Stimulated activated naive CD8-positive, alpha-beta T cell treated with anti-CD3 and anti-CD28 coated beads, Interleukin-15, amount 100 ng/mL, for 72 hours (primary cell): ENCODE measurements at regions not wholly inside any gene's neighbourhood (a gene's known extent, or its start where the extent isn't known, plus 50 kb on each side); places are given as distances from the start of the nearest gene placed in this dataset.
A peak's percentile ranks its signal among the peaks of the same experiment; 100 is the strongest.

Source experiments
- ATAC-seq: fragments of 150-1000 bp; cut with Tn5 transposase; 2 replicates; pipeline ENCODE4 v1.10.0; 2021; ENCODE audit warnings: mild to moderate bottlenecking, moderate library complexity
- DNase-seq, 2 donors: peaks; one replicate each; pipeline ENCODE4 v3.0.0; 2021 to 2022
- H3K27ac Mint-ChIP-seq, 2 donors: one replicate each; pipeline ENCODE4 v1.8.0; 2022; ENCODE audit warnings: mild to moderate bottlenecking in 2 of 2, mixed read lengths in 2 of 2, moderate library complexity in 2 of 2
- H3K27me3 Mint-ChIP-seq: one replicate; pipeline ENCODE4 v1.8.0; 2022; ENCODE audit warnings: mixed read lengths
- H3K4me1 Mint-ChIP-seq: one replicate; pipeline ENCODE4 v1.8.0; 2022; ENCODE audit warnings: mild to moderate bottlenecking, mixed read lengths
- H3K4me3 Mint-ChIP-seq, 2 donors: one replicate each; pipeline ENCODE4 v1.8.0; 2022; ENCODE audit warnings: mild to moderate bottlenecking in 2 of 2, mixed read lengths in 2 of 2, moderate library complexity in 1 of 2
- H3K9me3 Mint-ChIP-seq, 2 donors: one replicate each; pipeline ENCODE4 v1.8.0; 2022; ENCODE audit warnings: mixed read lengths in 2 of 2

GRCh38 chr14:97581016-97581415 is 783.8 kb downstream of the VRK1 start:
- ATAC-seq: no peak
- Mint-ChIP-seq H3K4me1 (no peaks in the 10 kb centered on the region), H3K9me3 (peaks cover 0 to 10% of the 10 kb centered on the region in 2 donors), H3K27ac (no peak overlapping the region), H3K27me3 (no peaks in the 10 kb centered on the region), H3K4me3 (no peak overlapping the region)
- no peak for DNase-seq

DNA sequence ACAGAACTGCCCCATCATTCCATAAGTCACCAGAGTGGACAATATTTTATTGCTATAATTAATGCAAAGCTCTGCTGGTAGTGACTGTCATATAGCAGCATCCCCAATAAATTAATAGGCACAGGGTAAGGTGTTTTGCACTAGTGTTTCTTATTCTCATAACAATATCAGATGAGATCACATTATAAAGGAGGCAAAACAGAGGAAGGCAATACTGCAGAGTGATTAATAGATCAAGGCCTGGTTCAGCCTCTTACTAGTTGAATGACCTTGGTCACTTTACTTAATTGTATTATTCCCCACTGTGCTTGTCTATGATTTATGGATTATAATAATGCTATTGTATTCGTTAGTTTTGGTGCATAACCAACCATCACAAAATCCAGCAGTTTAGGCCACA is 784.8 kb downstream of the VRK1 start:
- Mint-ChIP-seq H3K27ac (no peak overlapping the region), H3K4me1 (no peaks in the 10 kb centered on the region), H3K27me3 (no peaks in the 10 kb centered on the region), H3K9me3 (peaks cover 4 to 10% of the 10 kb centered on the region in 2 donors), H3K4me3 (no peak overlapping the region)
- ATAC-seq: no peak
- no peak for DNase-seq

DNA sequence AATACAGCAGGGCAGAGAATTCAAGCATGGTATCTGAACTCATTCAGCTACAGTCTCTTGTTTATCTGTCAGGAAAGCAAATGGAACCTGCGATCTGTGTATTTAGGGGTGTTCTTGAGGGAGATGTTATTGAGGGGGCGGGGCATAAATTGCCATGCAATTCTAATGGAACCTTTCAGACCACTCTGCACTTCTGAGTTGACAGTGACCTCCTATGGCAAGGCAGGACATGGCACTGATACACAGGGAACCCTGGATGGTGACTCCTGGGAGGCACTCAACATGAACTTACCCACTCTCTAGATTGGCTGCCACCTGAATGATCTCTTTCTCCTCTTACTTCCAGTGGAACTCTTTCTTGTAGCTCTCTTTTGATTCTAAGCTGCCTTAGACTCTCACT is 787.3 kb downstream of the VRK1 start:
- no peak overlapping the region for H3K4me3 Mint-ChIP-seq
- no peak for ATAC-seq
- H3K27ac Mint-ChIP-seq: no peak overlapping the region
- peaks cover 4 to 10% of the 10 kb centered on the region in 2 donors for H3K9me3 Mint-ChIP-seq
- H3K4me1 Mint-ChIP-seq: peaks cover 14% of the 10 kb centered on the region
- no peak for DNase-seq
- H3K27me3 Mint-ChIP-seq: no peaks in the 10 kb centered on the region

DNA sequence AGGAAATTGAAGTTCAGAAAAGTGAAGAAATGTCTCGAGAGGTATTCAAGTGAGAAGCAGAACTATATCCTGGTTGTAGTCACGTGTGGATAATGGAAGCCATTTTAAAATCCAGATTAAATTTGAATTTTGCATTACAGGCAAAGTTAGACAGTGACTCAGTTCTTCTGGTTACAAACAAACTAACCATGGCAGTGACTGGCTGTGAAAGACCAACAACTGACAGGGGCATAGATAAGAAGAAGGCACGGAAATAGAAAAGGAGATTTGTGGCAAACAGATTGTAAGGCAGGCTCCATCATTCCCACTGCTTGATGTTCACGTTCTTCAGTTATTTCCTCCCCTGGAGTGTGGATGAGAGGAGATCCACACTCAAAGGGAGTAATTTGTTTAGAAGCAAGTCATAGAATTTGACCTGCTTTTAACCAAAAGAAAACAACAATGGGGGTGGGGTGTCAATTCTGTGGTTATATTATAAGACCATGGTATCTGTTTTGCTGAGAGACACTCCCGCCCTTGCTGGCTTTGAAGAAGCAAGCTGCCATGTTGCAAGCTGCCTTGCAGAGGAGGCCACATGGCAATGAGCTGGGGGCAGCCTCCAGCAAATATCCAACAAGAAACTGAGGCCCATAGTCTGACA is 795.3 kb downstream of the VRK1 start:
- Mint-ChIP-seq H3K9me3 (peaks cover 8 to 9% of the 10 kb centered on the region in 2 donors), H3K27me3 (no peaks in the 10 kb centered on the region), H3K27ac (no peak overlapping the region), H3K4me3 (no peak overlapping the region), H3K4me1 (peaks cover 16% of the 10 kb centered on the region)
- no peak for ATAC-seq
- no peak for DNase-seq

GRCh38 chr14:97594306-97594705 is 797.1 kb downstream of the VRK1 start:
- H3K4me1 Mint-ChIP-seq: peaks cover 4% of the 10 kb centered on the region
- DNase-seq (no peak), ATAC-seq (no peak)
- H3K27me3 Mint-ChIP-seq: no peaks in the 10 kb centered on the region
- H3K4me3 Mint-ChIP-seq: no peak overlapping the region
- peaks cover 8 to 9% of the 10 kb centered on the region in 2 donors for H3K9me3 Mint-ChIP-seq
- H3K27ac Mint-ChIP-seq: no peak overlapping the region

GRCh38 chr14:97602438-97603117 is 805.4 kb downstream of the VRK1 start:
- no peak overlapping the region for H3K27ac Mint-ChIP-seq
- no peak overlapping the region for H3K4me3 Mint-ChIP-seq
- peaks cover 15% of the 10 kb centered on the region for H3K4me1 Mint-ChIP-seq
- peaks cover 10 to 18% of the 10 kb centered on the region in 2 donors for H3K9me3 Mint-ChIP-seq
- DNase-seq: peak; percentile 33 to 49
- H3K27me3 Mint-ChIP-seq: no peaks in the 10 kb centered on the region
- ATAC-seq: peak; percentile 88

- Mint-ChIP-seq H3K27ac (no peak overlapping the region), H3K27me3 (no peaks in the 10 kb centered on the region), H3K4me3 (no peak overlapping the region), H3K4me1 (peaks cover 16% of the 10 kb centered on the region), H3K9me3 (peaks cover 10 to 18% of the 10 kb centered on the region in 2 donors)
- ATAC-seq: peak; percentile 92
- DNase-seq: peak; percentile 23 to 47
Measured at GRCh38 chr14:97603201-97603600, 806.0 kb downstream of the VRK1 start.

- ATAC-seq (no peak), DNase-seq (no peak)
- H3K9me3 Mint-ChIP-seq: peaks cover 10 to 18% of the 10 kb centered on the region in 2 donors
- H3K27me3 Mint-ChIP-seq: no peaks in the 10 kb centered on the region
- H3K27ac Mint-ChIP-seq: no peak overlapping the region
- no peak overlapping the region for H3K4me3 Mint-ChIP-seq
- H3K4me1 Mint-ChIP-seq: peaks cover 16% of the 10 kb centered on the region
Measured at GRCh38 chr14:97604731-97605130, 807.5 kb downstream of the VRK1 start.

DNA sequence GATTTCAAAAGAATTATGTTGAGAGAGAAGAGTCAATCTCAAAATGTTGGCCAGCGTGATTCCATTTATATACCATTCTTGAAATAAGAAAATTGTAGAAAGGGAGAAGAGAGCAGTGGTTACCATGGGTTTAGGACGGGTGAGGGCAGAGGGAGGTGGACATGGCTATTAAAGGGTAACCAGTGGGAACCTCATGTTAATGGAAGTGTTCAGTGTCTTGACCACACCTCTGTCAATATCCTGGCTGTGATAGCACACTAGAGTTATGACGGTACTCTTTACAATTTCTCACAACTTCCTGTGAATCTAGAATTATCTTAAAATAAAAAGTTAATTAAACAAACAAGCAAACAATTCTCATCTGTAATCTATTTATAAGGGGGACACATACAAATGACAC is 821.2 kb downstream of the VRK1 start:
- H3K27ac Mint-ChIP-seq: peak overlapping the region in 1 of 2 donors; percentile 58
- peak overlapping the region; percentile 36 to 90 for H3K4me3 Mint-ChIP-seq
- ATAC-seq: no peak
- DNase-seq: no peak
- H3K9me3 Mint-ChIP-seq: peaks cover 26 to 31% of the 10 kb centered on the region in 2 donors
- peaks cover 50% of the 10 kb centered on the region for H3K4me1 Mint-ChIP-seq
- H3K27me3 Mint-ChIP-seq: no peaks in the 10 kb centered on the region

GRCh38 chr14:97618917-97619690 is 821.9 kb downstream of the VRK1 start:
- H3K27ac Mint-ChIP-seq: peak overlapping the region; percentile 61 to 84
- no peaks in the 10 kb centered on the region for H3K27me3 Mint-ChIP-seq
- H3K4me3 Mint-ChIP-seq: peak overlapping the region; percentile 82 to 90
- peaks cover 22 to 25% of the 10 kb centered on the region in 2 donors for H3K9me3 Mint-ChIP-seq
- DNase-seq: no peak
- no peak for ATAC-seq
- peaks cover 50% of the 10 kb centered on the region for H3K4me1 Mint-ChIP-seq

DNA sequence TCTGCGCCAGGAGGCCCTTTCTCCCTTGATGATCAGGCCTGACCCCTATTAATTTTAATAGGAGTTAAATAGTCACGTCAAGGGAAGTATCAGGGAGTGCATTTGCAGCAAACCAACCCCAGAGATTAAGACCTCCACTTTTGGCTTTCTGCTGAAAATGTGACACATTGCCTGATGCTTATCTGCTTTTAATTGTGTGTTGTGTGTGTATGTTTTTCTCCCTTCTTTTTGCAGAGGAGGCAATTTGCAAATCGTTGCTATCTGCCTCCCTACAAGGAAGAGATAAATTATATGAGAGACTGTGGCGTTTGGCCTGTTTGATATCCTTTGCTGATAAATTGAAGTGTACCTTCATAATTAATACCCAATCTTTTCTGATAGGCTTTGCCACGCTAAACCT is 822.9 kb downstream of the VRK1 start:
- Mint-ChIP-seq H3K4me1 (peaks cover 50% of the 10 kb centered on the region), H3K9me3 (peaks cover 13 to 16% of the 10 kb centered on the region in 2 donors), H3K4me3 (peak overlapping the region; percentile 82 to 90), H3K27me3 (no peaks in the 10 kb centered on the region), H3K27ac (peak overlapping the region; percentile 21 to 97)
- DNase-seq: no peak
- no peak for ATAC-seq

DNA sequence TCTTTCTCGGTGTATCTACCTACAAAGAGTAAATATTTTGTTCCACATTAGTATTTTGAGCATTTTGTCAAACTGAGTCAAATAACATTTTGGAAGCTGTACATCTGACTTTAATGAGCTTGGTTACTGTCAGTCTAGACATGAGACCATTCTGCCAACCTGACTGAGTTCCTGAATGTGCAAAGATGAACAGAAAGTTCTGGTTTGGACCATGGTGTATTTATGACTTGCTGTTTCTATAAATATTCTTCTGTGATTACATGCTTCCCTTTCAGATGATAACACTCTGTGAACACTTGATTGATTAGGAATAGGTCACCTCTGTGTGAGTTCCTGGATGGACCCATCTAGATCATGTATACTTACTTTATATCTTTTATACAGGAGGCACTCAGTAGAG is 827.8 kb downstream of the VRK1 start:
- H3K4me3 Mint-ChIP-seq: no peak overlapping the region
- no peaks in the 10 kb centered on the region for H3K27me3 Mint-ChIP-seq
- DNase-seq (no peak), ATAC-seq (no peak)
- H3K9me3 Mint-ChIP-seq: peaks cover 5 to 7% of the 10 kb centered on the region in 2 donors
- peaks cover 20% of the 10 kb centered on the region for H3K4me1 Mint-ChIP-seq
- no peak overlapping the region for H3K27ac Mint-ChIP-seq

GRCh38 chr14:97625477-97625876 is 828.3 kb downstream of the VRK1 start:
- Mint-ChIP-seq H3K27me3 (no peaks in the 10 kb centered on the region), H3K9me3 (peaks cover 5 to 7% of the 10 kb centered on the region in 2 donors), H3K4me1 (peaks cover 15% of the 10 kb centered on the region), H3K27ac (no peak overlapping the region), H3K4me3 (no peak overlapping the region)
- no peak for DNase-seq
- ATAC-seq: no peak

DNA sequence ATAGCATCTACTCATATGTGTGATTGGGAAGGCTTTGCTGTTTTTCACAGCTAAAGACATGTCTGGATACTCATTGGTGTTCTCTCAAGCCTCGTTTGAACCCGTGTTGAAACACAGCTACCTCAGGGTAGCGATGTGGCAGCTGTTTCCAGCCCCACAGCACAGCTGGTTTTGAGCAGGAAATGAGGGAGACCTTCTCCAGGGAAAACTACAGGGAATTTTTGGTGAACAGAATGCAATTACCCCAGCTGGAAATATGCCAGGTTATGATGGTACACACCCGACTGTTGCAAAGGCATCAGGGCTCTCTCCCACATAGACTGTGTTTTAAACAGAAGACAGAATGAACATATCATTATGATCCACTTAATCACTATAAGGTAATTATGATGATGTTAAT is 828.9 kb downstream of the VRK1 start:
- Mint-ChIP-seq H3K27ac (no peak overlapping the region), H3K9me3 (peaks cover 5 to 7% of the 10 kb centered on the region in 2 donors), H3K4me3 (no peak overlapping the region), H3K4me1 (peaks cover 9% of the 10 kb centered on the region), H3K27me3 (no peaks in the 10 kb centered on the region)
- ATAC-seq (no peak), DNase-seq (no peak)

GRCh38 chr14:97630249-97630648 is 833.1 kb downstream of the VRK1 start:
- no peaks in the 10 kb centered on the region for H3K9me3 Mint-ChIP-seq
- ATAC-seq (no peak), DNase-seq (no peak)
- H3K4me1 Mint-ChIP-seq: peaks cover 16% of the 10 kb centered on the region
- no peak overlapping the region for H3K4me3 Mint-ChIP-seq
- no peaks in the 10 kb centered on the region for H3K27me3 Mint-ChIP-seq
- no peak overlapping the region for H3K27ac Mint-ChIP-seq
